Right lobe of liver (tissue), 4 donors: ENCODE measurements at regions not wholly inside any gene's neighbourhood (a gene's known extent, or its start where the extent isn't known, plus 50 kb on each side); places are given as distances from the start of the nearest gene placed in this dataset.

Experiments
- POLR2A ChIP-seq: fragments of 450-650 bp; IDR thresholded peaks from one replicate; pipeline ENCODE4 v1.6.1; 2017; ENCODE audit warnings: antibody characterized with exemption, mild to moderate bottlenecking
- TF ChIP-seq, protein P1 (sequence below), 4 donors: fragments of 200-600 bp in 3 of 4; fragments of 450-650 bp in 1 of 4; IDR thresholded peaks; one replicate each; pipeline versions ENCODE4 v1.5.1 to v1.8.0; 2016 to 2022; ENCODE audit warnings: antibody characterized with exemption in 4 of 4, mild to moderate bottlenecking in 2 of 4
- donor health status: DM: no; HTN: no; CAD: no.
- donor health status: DM: no; HTN: no; CAD: no.
- donor health status: DM: no; HTN: yes; CAD: no.

DNA sequence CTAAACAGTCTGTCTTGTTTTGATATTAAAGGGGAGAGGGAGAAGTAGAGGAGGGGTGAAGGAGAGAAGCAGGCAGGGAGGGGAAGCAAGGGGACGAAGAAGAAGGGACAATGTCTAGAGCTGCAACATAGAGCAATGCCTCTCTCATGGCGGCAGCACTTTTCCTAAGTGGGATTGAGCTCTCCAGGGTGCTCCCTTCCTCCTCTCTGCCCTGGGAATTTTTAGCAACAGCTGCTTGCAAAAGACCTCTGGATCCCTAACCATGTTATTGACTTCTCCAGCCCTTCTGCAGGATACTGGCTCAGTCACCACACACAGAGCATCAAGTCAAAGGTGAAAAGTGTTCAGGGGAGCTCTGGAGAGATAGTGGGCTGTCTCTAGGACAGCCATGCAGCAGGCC lies 734.9 kb downstream of the EPHA4 start:
- TF ChIP-seq POLR2A: no peak
- TF ChIP-seq, protein P1, sequence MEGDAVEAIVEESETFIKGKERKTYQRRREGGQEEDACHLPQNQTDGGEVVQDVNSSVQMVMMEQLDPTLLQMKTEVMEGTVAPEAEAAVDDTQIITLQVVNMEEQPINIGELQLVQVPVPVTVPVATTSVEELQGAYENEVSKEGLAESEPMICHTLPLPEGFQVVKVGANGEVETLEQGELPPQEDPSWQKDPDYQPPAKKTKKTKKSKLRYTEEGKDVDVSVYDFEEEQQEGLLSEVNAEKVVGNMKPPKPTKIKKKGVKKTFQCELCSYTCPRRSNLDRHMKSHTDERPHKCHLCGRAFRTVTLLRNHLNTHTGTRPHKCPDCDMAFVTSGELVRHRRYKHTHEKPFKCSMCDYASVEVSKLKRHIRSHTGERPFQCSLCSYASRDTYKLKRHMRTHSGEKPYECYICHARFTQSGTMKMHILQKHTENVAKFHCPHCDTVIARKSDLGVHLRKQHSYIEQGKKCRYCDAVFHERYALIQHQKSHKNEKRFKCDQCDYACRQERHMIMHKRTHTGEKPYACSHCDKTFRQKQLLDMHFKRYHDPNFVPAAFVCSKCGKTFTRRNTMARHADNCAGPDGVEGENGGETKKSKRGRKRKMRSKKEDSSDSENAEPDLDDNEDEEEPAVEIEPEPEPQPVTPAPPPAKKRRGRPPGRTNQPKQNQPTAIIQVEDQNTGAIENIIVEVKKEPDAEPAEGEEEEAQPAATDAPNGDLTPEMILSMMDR (IDR thresholded peaks at IDR 0.05): no peak
